Sigmoid colon (tissue), 6 donors: ENCODE measurements at regions not wholly inside any gene's neighbourhood (a gene's known extent, or its start where the extent isn't known, plus 50 kb on each side); places are given as distances from the start of the nearest gene placed in this dataset.

ENCODE experiments used
- DNase-seq: peaks from one replicate; pipeline ENCODE4 v3.0.0-alpha.2; 2019
- H3K27ac ChIP-seq, 4 donors: fragments of 200-600 bp; sonication (generic); one replicate each; pipeline ENCODE4 v1.5.1; 2016 to 2019; ENCODE audit warnings: mild to moderate bottlenecking in 1 of 4
- H3K27me3 ChIP-seq, 3 donors: fragments of 200-600 bp; sonication (generic); one replicate each; pipeline ENCODE4 v1.5.1; 2019; ENCODE audit warnings: mild to moderate bottlenecking in 1 of 3
- H3K36me3 ChIP-seq, 4 donors: fragments of 200-600 bp; sonication (generic); one replicate each; pipeline ENCODE4 v1.5.1; 2016 to 2019
- H3K4me1 ChIP-seq, 4 donors: fragments of 200-600 bp; sonication (generic); one replicate each; pipeline ENCODE4 v1.5.1; 2017 to 2019
- H3K4me3 ChIP-seq, 4 donors: fragments of 200-600 bp; sonication (generic); one replicate each; pipeline ENCODE4 v1.5.1; 2017 to 2019; ENCODE audit warnings: mild to moderate bottlenecking in 2 of 4, moderate library complexity in 1 of 4
- H3K9me3 ChIP-seq, 4 donors: fragments of 200-600 bp in 3 of 4; sonication (generic) in 3 of 4; one replicate each; pipeline versions ENCODE4 v1.5.1 to v1.6.1; 2013 to 2019
- EP300 ChIP-seq, 4 donors: sonication (generic); formaldehyde crosslinking; IDR thresholded peaks; one replicate each; pipeline ENCODE4 v1.6.1; 2017; ENCODE audit warnings: antibody characterized with exemption in 4 of 4
- POLR2A ChIP-seq, 2 donors: fragments of 450-650 bp; IDR thresholded peaks; one replicate each; pipeline ENCODE4 v1.6.1; 2016; ENCODE audit warnings: antibody characterized with exemption in 2 of 2, mild to moderate bottlenecking in 2 of 2, moderate library complexity in 2 of 2
- POLR2AphosphoS5 ChIP-seq, 4 donors: sonication (generic); formaldehyde crosslinking; IDR thresholded peaks; one replicate each; pipeline ENCODE4 v1.6.1; 2017; ENCODE audit warnings: antibody characterized with exemption in 4 of 4
- WGBS, 2 donors: extraction: QIAGEN DNeasy Blood & Tissue Kit; methylation state at CpG; one replicate each; pipeline ENCODE4 v1.1.7; 2013; 5-methylcytosine and 5-hydroxymethylcytosine counted together
- intact Hi-C: fragments of 100-400 bp; cut with DNase I; formaldehyde crosslinking; loops from one replicate; pipeline ENCODE4 v1.15.1; 2023
- TF ChIP-seq, protein P1 (sequence below), 4 experiments: fragments of 450-650 bp in 3 of 4; fragments of 200-600 bp in 1 of 4; IDR thresholded peaks; one replicate each; pipeline ENCODE4 v1.5.1; 2016 to 2019; ENCODE audit warnings: antibody characterized with exemption in 4 of 4, mild to moderate bottlenecking in 3 of 4, moderate library complexity in 2 of 4
- donor health status: healthy with polysubstance abuse.
- donor health status: healthy.

DNA sequence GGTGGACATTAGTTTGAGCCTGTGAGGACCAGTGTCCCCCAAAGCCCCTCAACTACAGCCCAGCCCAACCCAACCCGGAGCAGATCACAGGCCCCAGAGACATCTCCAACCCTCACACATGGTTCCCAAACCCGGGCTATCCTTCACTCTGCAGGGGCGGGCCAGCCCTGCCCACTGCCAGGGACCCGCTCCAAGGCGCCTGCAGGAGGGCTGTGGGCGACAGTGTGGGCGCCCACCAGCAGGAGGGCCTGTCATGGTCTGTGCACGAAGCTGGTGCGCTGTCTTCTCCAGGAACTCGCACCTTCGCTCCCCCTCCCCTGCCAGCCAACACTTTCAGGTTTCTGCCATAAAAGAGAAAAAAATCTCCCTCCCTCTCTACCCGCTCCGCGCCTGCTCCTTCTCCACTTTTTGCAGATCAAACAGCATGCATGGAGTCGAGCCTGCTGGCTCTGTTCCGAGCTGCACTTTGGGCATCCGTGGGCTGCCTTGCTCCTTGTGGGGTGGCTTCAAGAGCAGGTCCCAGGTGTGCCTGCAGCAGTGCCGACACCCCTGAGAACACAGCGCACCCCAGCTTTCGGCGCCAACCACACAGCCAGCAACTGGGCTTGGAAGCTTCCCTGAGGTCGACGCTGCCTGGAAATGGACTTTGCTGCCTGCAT is 133.7 kb upstream of the PPP1R26 start:
- Histone ChIP-seq H3K36me3 (no peaks in the 10 kb centered on the region), H3K4me3 (no peak overlapping the region), H3K27me3 (peaks cover 4 to 79% (median 52%) of the 10 kb centered on the region in 3 donors), H3K4me1 (peaks cover 0 to 4% (median 0%) of the 10 kb centered on the region in 4 donors), H3K9me3 (no peaks in the 10 kb centered on the region), H3K27ac (no peak overlapping the region)
- 59 to 71% methylated on average over 23 of the region's 23 CpGs for WGBS, 2 donors
- no peak for DNase-seq
- no peak for TF ChIP-seq POLR2A (IDR thresholded peaks at IDR 0.05)
- TF ChIP-seq, protein P1, sequence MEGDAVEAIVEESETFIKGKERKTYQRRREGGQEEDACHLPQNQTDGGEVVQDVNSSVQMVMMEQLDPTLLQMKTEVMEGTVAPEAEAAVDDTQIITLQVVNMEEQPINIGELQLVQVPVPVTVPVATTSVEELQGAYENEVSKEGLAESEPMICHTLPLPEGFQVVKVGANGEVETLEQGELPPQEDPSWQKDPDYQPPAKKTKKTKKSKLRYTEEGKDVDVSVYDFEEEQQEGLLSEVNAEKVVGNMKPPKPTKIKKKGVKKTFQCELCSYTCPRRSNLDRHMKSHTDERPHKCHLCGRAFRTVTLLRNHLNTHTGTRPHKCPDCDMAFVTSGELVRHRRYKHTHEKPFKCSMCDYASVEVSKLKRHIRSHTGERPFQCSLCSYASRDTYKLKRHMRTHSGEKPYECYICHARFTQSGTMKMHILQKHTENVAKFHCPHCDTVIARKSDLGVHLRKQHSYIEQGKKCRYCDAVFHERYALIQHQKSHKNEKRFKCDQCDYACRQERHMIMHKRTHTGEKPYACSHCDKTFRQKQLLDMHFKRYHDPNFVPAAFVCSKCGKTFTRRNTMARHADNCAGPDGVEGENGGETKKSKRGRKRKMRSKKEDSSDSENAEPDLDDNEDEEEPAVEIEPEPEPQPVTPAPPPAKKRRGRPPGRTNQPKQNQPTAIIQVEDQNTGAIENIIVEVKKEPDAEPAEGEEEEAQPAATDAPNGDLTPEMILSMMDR (IDR thresholded peaks at IDR 0.05) = no peak
- no peak for TF ChIP-seq POLR2AphosphoS5 (IDR thresholded peaks at IDR 0.05)
- TF ChIP-seq EP300 (IDR thresholded peaks at IDR 0.05) = no peak
- intact Hi-C loops = no loop called here

DNA sequence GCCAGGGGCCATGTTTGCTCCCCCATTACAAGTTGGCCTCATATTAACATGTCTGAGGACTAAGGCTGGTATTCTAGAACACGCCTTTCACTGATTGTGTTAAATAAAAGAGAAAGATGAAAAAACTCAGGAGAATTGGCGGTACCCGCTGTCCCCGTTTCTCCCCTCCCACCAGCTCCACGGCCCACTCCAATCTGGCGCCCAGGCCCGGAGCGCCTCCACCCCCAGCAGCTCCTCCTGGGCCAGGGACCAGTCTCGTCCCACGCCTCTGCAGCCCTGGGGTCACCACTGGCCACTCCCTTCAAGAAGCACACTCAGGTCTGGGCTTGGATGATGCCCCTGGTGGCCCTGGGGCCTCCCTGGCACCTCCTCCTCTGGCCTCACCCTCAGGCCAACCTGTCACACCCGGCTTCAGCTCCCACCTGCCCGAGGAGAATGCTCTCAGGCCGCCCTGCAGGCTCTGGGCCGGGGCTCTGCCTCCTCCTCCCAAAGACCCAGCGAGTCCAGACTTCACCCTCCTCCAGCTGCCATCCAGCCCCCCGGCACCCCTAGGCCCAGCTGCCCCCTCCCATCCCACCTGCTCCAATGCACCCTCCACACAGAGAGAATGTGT is 133.0 kb upstream of the PPP1R26 start:
- peaks cover 0 to 4% (median 0%) of the 10 kb centered on the region in 4 donors for H3K4me1 ChIP-seq
- no peaks in the 10 kb centered on the region for H3K36me3 ChIP-seq
- no peaks in the 10 kb centered on the region for H3K9me3 ChIP-seq
- H3K27me3 ChIP-seq = peaks cover 4 to 73% (median 47%) of the 10 kb centered on the region in 3 donors
- no peak overlapping the region for H3K27ac ChIP-seq
- no peak for DNase-seq
- WGBS, 2 donors = 63 to 78% methylated on average over 16 of the region's 16 CpGs
- no peak overlapping the region for H3K4me3 ChIP-seq
- intact Hi-C loops = no loop called here
- TF ChIP-seq EP300 (IDR thresholded peaks at IDR 0.05) = no peak
- no peak for TF ChIP-seq POLR2A (IDR thresholded peaks at IDR 0.05)
- TF ChIP-seq, protein P1 (IDR thresholded peaks at IDR 0.05) = no peak
- TF ChIP-seq POLR2AphosphoS5 (IDR thresholded peaks at IDR 0.05) = no peak

DNA sequence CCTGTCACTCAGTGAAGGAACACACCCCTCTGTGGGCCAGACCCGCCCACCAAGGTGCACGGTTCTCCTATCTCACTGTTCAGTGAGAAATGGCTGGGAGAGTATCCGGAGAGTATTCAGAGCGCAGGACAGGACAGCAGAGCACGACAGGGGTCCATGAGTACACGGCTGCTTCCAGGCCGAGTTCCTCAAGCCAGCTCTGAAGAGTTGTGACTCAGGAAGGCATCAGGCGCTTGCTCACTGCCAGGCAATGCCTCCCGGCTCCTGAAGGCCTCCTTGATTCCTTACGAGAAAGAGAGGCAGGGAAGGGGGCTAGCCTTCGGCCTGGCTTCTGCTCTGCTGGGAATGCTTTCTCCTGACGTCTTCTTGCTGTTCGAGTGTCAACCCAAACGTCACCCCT is 132.1 kb upstream of the PPP1R26 start:
- TF ChIP-seq POLR2AphosphoS5 (IDR thresholded peaks at IDR 0.05) (no peak), POLR2A (IDR thresholded peaks at IDR 0.05) (no peak), EP300 (IDR thresholded peaks at IDR 0.05) (no peak)
- TF ChIP-seq, protein P1 (IDR thresholded peaks at IDR 0.05) = no peak
- Histone ChIP-seq H3K4me1 (peaks cover 0 to 4% (median 0%) of the 10 kb centered on the region in 4 donors), H3K9me3 (no peaks in the 10 kb centered on the region), H3K27me3 (peaks cover 4 to 68% (median 45%) of the 10 kb centered on the region in 3 donors), H3K36me3 (no peaks in the 10 kb centered on the region), H3K4me3 (no peak overlapping the region), H3K27ac (no peak overlapping the region)
- DNase-seq = no peak
- 66 to 78% methylated on average over 14 of the region's 14 CpGs for WGBS, 2 donors
- intact Hi-C loops = no loop called here

DNA sequence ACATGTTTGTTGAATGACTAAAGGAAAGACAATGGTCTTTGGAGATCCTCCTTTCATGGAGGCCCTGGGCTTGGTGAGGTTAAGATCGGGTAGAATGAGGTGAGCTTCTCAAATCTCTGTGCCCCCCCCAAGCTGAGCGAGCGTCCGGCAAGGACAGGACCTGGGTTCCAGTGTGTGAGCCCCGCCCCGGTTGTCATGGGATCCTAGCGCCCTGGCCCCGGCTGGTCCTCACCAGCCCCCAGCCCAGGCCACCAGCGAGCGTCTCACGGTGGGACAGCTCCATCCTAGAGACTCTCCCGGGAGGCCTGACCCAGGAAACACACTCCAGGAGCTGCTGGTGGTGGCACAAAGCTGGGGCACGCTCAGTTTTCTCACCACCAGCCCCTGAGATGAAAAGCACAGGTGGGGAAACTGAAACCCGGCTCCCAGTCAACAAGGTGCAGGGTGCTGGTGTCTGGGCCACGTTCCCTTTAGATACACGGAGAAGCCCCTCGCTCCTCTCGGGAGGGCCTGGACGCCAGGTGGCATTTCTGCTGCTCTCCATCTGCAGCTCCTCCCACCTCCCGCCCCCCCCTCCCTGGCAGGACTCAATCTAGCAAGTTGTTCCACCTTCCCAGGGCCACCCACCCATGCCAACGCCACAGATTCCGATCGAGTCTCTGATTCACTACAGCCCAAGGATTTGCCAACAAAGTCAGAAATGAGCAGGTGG is 131.3 kb upstream of the PPP1R26 start:
- TF ChIP-seq POLR2A (IDR thresholded peaks at IDR 0.05) (no peak), POLR2AphosphoS5 (IDR thresholded peaks at IDR 0.05) (no peak), EP300 (IDR thresholded peaks at IDR 0.05) (no peak)
- TF ChIP-seq, protein P1 (IDR thresholded peaks at IDR 0.05) = no peak

More for the DNA sequence above, 131.3 kb upstream of the PPP1R26 start:
- Histone ChIP-seq H3K4me3 (no peak overlapping the region), H3K4me1 (peaks cover 0 to 4% (median 0%) of the 10 kb centered on the region in 4 donors), H3K27me3 (peaks cover 4 to 65% (median 45%) of the 10 kb centered on the region in 3 donors), H3K27ac (no peak overlapping the region), H3K9me3 (no peaks in the 10 kb centered on the region), H3K36me3 (no peaks in the 10 kb centered on the region)
- DNase-seq = no peak
- WGBS, 2 donors = 79 to 87% methylated on average over 23 of the region's 23 CpGs
- intact Hi-C loops = no loop called here
